Osteoblast (primary cell): ENCODE measurements at regions not wholly inside any gene's neighbourhood (a gene's known extent, or its start where the extent isn't known, plus 50 kb on each side); places are given as distances from the start of the nearest gene placed in this dataset.

Source experiments
- DNase-seq: peaks from one replicate; pipeline ENCODE4 v3.0.0; 2011; ENCODE audit warnings: low spot score, mixed read lengths; ENCODE audit not compliant: insufficient read length; ENCODE audit errors: missing footprints
- H2AFZ ChIP-seq: 2 replicates; pipeline ENCODE4 v1.6.0; 2011; ENCODE audit warnings: mild to moderate bottlenecking, low read length
- H3K27ac ChIP-seq: 2 replicates; pipeline ENCODE4 v1.5.1; 2011; ENCODE audit warnings: mild to moderate bottlenecking, low read depth, low read length, moderate library complexity
- H3K27me3 ChIP-seq: 2 replicates; pipeline ENCODE4 v1.6.0; 2012; ENCODE audit warnings: mild to moderate bottlenecking, control low read depth, inconsistent platforms, low read length, moderate library complexity; ENCODE audit not compliant: insufficient read depth
- H3K36me3 ChIP-seq: 2 replicates; pipeline ENCODE4 v1.5.1; 2011; ENCODE audit warnings: mild to moderate bottlenecking, low read length, control low read depth, moderate library complexity; ENCODE audit not compliant: insufficient read depth
- H3K4me1 ChIP-seq: 2 replicates; pipeline ENCODE4 v1.5.1; 2011; ENCODE audit warnings: mild to moderate bottlenecking, low read length, control low read depth, moderate library complexity; ENCODE audit not compliant: insufficient read depth
- H3K4me2 ChIP-seq: 2 replicates; pipeline ENCODE4 v1.6.0; 2011; ENCODE audit warnings: mild to moderate bottlenecking, low read length; ENCODE audit not compliant: insufficient read depth
- H3K4me3 ChIP-seq: fragments of 200-600 bp; sonication (generic); 3 replicates; pipeline ENCODE4 v1.5.1; 2012; ENCODE audit warnings: mild to moderate bottlenecking, low read length, inconsistent platforms; ENCODE audit not compliant: insufficient read depth
- H3K79me2 ChIP-seq: 2 replicates; pipeline ENCODE4 v1.6.0; 2012; ENCODE audit warnings: mild to moderate bottlenecking, low read length, control low read depth, inconsistent platforms; ENCODE audit not compliant: insufficient read depth
- H3K9me3 ChIP-seq: 2 replicates; pipeline ENCODE4 v1.5.1; 2011; ENCODE audit warnings: low read depth, low read length, control low read depth
- H4K20me1 ChIP-seq: 2 replicates; pipeline ENCODE4 v1.6.0; 2012; ENCODE audit warnings: mild to moderate bottlenecking, low read length, control low read depth; ENCODE audit not compliant: insufficient read depth
- CTCF ChIP-seq: IDR thresholded peaks from 2 replicates; pipeline ENCODE4 v1.5.1; 2011; ENCODE audit warnings: mild to moderate bottlenecking, low read depth, low read length, moderate library complexity; ENCODE audit errors: extremely low read depth

- H3K9me3 ChIP-seq: no peaks in the 10 kb centered on the region
- H3K4me3 ChIP-seq: no peak overlapping the region
- no peak overlapping the region for H2AFZ ChIP-seq
- H3K36me3 ChIP-seq: no peaks in the 10 kb centered on the region
- H3K4me2 ChIP-seq: no peak overlapping the region
- no peaks in the 10 kb centered on the region for H3K79me2 ChIP-seq
- no peak for TF ChIP-seq CTCF
- H3K4me1 ChIP-seq: no peaks in the 10 kb centered on the region
- no peak overlapping the region for H3K27ac ChIP-seq
- peaks cover 56% of the 10 kb centered on the region for H3K27me3 ChIP-seq
- no peak for DNase-seq
- H4K20me1 ChIP-seq: no peaks in the 10 kb centered on the region
Observed at GRCh38 chr9:124098141-124098905, 86.8 kb downstream of the LHX2 start.

- no peak overlapping the region for H3K27ac ChIP-seq
- H2AFZ ChIP-seq: no peak overlapping the region
- no peak for TF ChIP-seq CTCF
- DNase-seq: no peak
- no peaks in the 10 kb centered on the region for H4K20me1 ChIP-seq
- H3K9me3 ChIP-seq: no peaks in the 10 kb centered on the region
- no peak overlapping the region for H3K4me2 ChIP-seq
- H3K4me3 ChIP-seq: no peak overlapping the region
- H3K79me2 ChIP-seq: no peaks in the 10 kb centered on the region
- H3K27me3 ChIP-seq: peaks cover 52% of the 10 kb centered on the region
- no peaks in the 10 kb centered on the region for H3K4me1 ChIP-seq
- no peaks in the 10 kb centered on the region for H3K36me3 ChIP-seq
Observed at GRCh38 chr9:124099860-124100259, 88.3 kb downstream of the LHX2 start.

- Histone ChIP-seq H3K4me3 (no peak overlapping the region), H3K36me3 (no peaks in the 10 kb centered on the region), H3K9me3 (no peaks in the 10 kb centered on the region), H4K20me1 (no peaks in the 10 kb centered on the region), H3K27ac (no peak overlapping the region), H3K4me1 (no peaks in the 10 kb centered on the region), H3K27me3 (peaks cover 49% of the 10 kb centered on the region), H3K4me2 (no peak overlapping the region), H2AFZ (no peak overlapping the region), H3K79me2 (no peaks in the 10 kb centered on the region)
- no peak for TF ChIP-seq CTCF
- no peak for DNase-seq
Observed at GRCh38 chr9:124101215-124101968, 89.8 kb downstream of the LHX2 start.

GRCh38 chr9:124101969-124102345 is 90.4 kb downstream of the LHX2 start:
- H3K36me3 ChIP-seq: no peaks in the 10 kb centered on the region
- no peaks in the 10 kb centered on the region for H3K79me2 ChIP-seq
- H3K27me3 ChIP-seq: peaks cover 51% of the 10 kb centered on the region
- no peak overlapping the region for H3K4me2 ChIP-seq
- no peaks in the 10 kb centered on the region for H3K9me3 ChIP-seq
- no peak for TF ChIP-seq CTCF
- no peaks in the 10 kb centered on the region for H4K20me1 ChIP-seq
- DNase-seq: no peak
- no peak overlapping the region for H2AFZ ChIP-seq
- no peak overlapping the region for H3K27ac ChIP-seq
- H3K4me1 ChIP-seq: no peaks in the 10 kb centered on the region
- H3K4me3 ChIP-seq: no peak overlapping the region
